ENCODE measurements at regions not wholly inside any gene's neighbourhood (a gene's known extent, or its start where the extent isn't known, plus 50 kb on each side); places are given as distances from the start of the nearest gene placed in this dataset.

- H3K27ac Mint-ChIP-seq (ENCODE audit: unreplicated experiment) = no peak overlapping the region
- no peak for DNase-seq
- H3K4me1 Mint-ChIP-seq (ENCODE audit: low read depth, unreplicated experiment) = no peaks in the 10 kb centered on the region
- CTCF ChIA-PET = no interaction called here
- no peaks in the 10 kb centered on the region for H3K9me3 Mint-ChIP-seq (ENCODE audit: low read depth, unreplicated experiment)
- TF ChIP-seq CTCF (IDR thresholded peaks at IDR 0.05; ENCODE audit: unreplicated experiment) = no peak
- no TSS peak for BruUV-seq (replicated peaks)
- no peaks in the 10 kb centered on the region for H3K36me3 Mint-ChIP-seq (ENCODE audit: insufficient read depth, unreplicated experiment)
- intact Hi-C loops (cut with micrococcal nuclease; ENCODE audit: unreplicated experiment) = no loop called here
- no peak overlapping the region for H3K4me3 Mint-ChIP-seq (ENCODE audit: low read depth, unreplicated experiment)
- H3K27me3 Mint-ChIP-seq (ENCODE audit: unreplicated experiment) = no peaks in the 10 kb centered on the region
Observed at GRCh38 chr3:94394885-94395284, 332.0 kb downstream of the NSUN3 start.

- Mint-ChIP-seq H3K4me1 (ENCODE audit: low read depth, unreplicated experiment) (no peaks in the 10 kb centered on the region), H3K4me3 (ENCODE audit: low read depth, unreplicated experiment) (no peak overlapping the region), H3K36me3 (ENCODE audit: insufficient read depth, unreplicated experiment) (no peaks in the 10 kb centered on the region), H3K9me3 (ENCODE audit: low read depth, unreplicated experiment) (no peaks in the 10 kb centered on the region), H3K27ac (ENCODE audit: unreplicated experiment) (no peak overlapping the region), H3K27me3 (ENCODE audit: unreplicated experiment) (no peaks in the 10 kb centered on the region)
- intact Hi-C loops (cut with micrococcal nuclease; ENCODE audit: unreplicated experiment) = no loop called here
- no TSS peak for BruUV-seq (replicated peaks)
- no peak for TF ChIP-seq CTCF (IDR thresholded peaks at IDR 0.05; ENCODE audit: unreplicated experiment)
- no peak for DNase-seq
- CTCF ChIA-PET = no interaction called here
Observed at GRCh38 chr3:94395851-94396250, 333.0 kb downstream of the NSUN3 start.

GRCh38 chr3:94398036-94398435 is 335.2 kb downstream of the NSUN3 start:
- Mint-ChIP-seq H3K36me3 (ENCODE audit: insufficient read depth, unreplicated experiment) (no peaks in the 10 kb centered on the region), H3K4me3 (ENCODE audit: low read depth, unreplicated experiment) (no peak overlapping the region), H3K27ac (ENCODE audit: unreplicated experiment) (no peak overlapping the region), H3K4me1 (ENCODE audit: low read depth, unreplicated experiment) (no peaks in the 10 kb centered on the region), H3K27me3 (ENCODE audit: unreplicated experiment) (no peaks in the 10 kb centered on the region), H3K9me3 (ENCODE audit: low read depth, unreplicated experiment) (peaks cover 2% of the 10 kb centered on the region)
- intact Hi-C loops (cut with micrococcal nuclease; ENCODE audit: unreplicated experiment) = no loop called here
- no peak for DNase-seq
- TF ChIP-seq CTCF (IDR thresholded peaks at IDR 0.05; ENCODE audit: unreplicated experiment) = no peak
- CTCF ChIA-PET = no interaction called here
- BruUV-seq (replicated peaks) = no TSS peak

GRCh38 chr3:94401466-94401865 is 338.6 kb downstream of the NSUN3 start:
- H3K4me1 Mint-ChIP-seq (ENCODE audit: low read depth, unreplicated experiment) = no peaks in the 10 kb centered on the region
- CTCF ChIA-PET = no interaction called here
- intact Hi-C loops (cut with micrococcal nuclease; ENCODE audit: unreplicated experiment) = no loop called here
- H3K27ac Mint-ChIP-seq (ENCODE audit: unreplicated experiment) = no peak overlapping the region
- H3K27me3 Mint-ChIP-seq (ENCODE audit: unreplicated experiment) = no peaks in the 10 kb centered on the region
- H3K4me3 Mint-ChIP-seq (ENCODE audit: low read depth, unreplicated experiment) = no peak overlapping the region
- no peak for DNase-seq
- TF ChIP-seq CTCF (IDR thresholded peaks at IDR 0.05; ENCODE audit: unreplicated experiment) = no peak
- H3K36me3 Mint-ChIP-seq (ENCODE audit: insufficient read depth, unreplicated experiment) = no peaks in the 10 kb centered on the region
- BruUV-seq (replicated peaks) = no TSS peak
- H3K9me3 Mint-ChIP-seq (ENCODE audit: low read depth, unreplicated experiment) = peaks cover 2% of the 10 kb centered on the region

- Mint-ChIP-seq H3K27ac (ENCODE audit: unreplicated experiment) (no peak overlapping the region), H3K27me3 (ENCODE audit: unreplicated experiment) (no peaks in the 10 kb centered on the region), H3K36me3 (ENCODE audit: insufficient read depth, unreplicated experiment) (no peaks in the 10 kb centered on the region), H3K9me3 (ENCODE audit: low read depth, unreplicated experiment) (peaks cover 2% of the 10 kb centered on the region), H3K4me1 (ENCODE audit: low read depth, unreplicated experiment) (no peaks in the 10 kb centered on the region), H3K4me3 (ENCODE audit: low read depth, unreplicated experiment) (no peak overlapping the region)
- TF ChIP-seq CTCF (IDR thresholded peaks at IDR 0.05; ENCODE audit: unreplicated experiment) = no peak
- BruUV-seq (replicated peaks) = no TSS peak
- CTCF ChIA-PET = no interaction called here
- intact Hi-C loops (cut with micrococcal nuclease; ENCODE audit: unreplicated experiment) = no loop called here
- DNase-seq = no peak
Observed at GRCh38 chr3:94402126-94402525, 339.3 kb downstream of the NSUN3 start.
